Stimulated activated CD4-positive, alpha-beta T cell treated with anti-CD3 and anti-CD28 coated beads, Interleukin-12 subunit alpha, Interleukin-12 subunit beta, amount 100 ng/mL, for 24 hours (primary cell): ENCODE measurements at regions not wholly inside any gene's neighbourhood (a gene's known extent, or its start where the extent isn't known, plus 50 kb on each side); places are given as distances from the start of the nearest gene placed in this dataset.

Experiments used
- DNase-seq, 2 experiments: peaks; one replicate each; pipeline ENCODE4 v3.0.0-alpha.2; 2020; ENCODE audit warnings: low read depth in 2 of 2

GRCh38 chr6:163630572-163630971 is 216.1 kb downstream of the QKI start:
- DNase-seq: no peak

GRCh38 chr6:163630096-163630495 is 215.6 kb downstream of the QKI start:
- DNase-seq: no peak
